Endothelial cell of umbilical vein (primary cell): ENCODE measurements at regions not wholly inside any gene's neighbourhood (a gene's known extent, or its start where the extent isn't known, plus 50 kb on each side); places are given as distances from the start of the nearest gene placed in this dataset.

ENCODE experiments used
- CTCF ChIP-seq, 2 donors: IDR thresholded peaks; 1 replicate in 1 of 2; 2 replicates in 1 of 2; pipeline ENCODE4 v1.5.1; 2011; ENCODE audit warnings: low read length in 2 of 2, mild to moderate bottlenecking in 2 of 2, moderate library complexity in 2 of 2, control low read depth in 1 of 2, inconsistent platforms in 1 of 2, low read depth in 1 of 2; ENCODE audit not compliant: insufficient read depth in 1 of 2; ENCODE audit errors: extremely low read depth in 1 of 2
- FOS ChIP-seq: IDR thresholded peaks from 2 replicates; pipeline ENCODE4 v1.6.1; 2011; ENCODE audit warnings: mild to moderate bottlenecking, low read length, moderate library complexity, borderline replicate concordance; ENCODE audit not compliant: insufficient read depth
- MYC ChIP-seq: IDR thresholded peaks from one replicate; pipeline ENCODE4 v1.6.1; 2011; ENCODE audit warnings: mild to moderate bottlenecking, low read depth, low read length

- TF ChIP-seq CTCF (IDR thresholded peaks at IDR 0.05; ENCODE audit: extremely low read depth in 1 of 2, insufficient read depth in 1 of 2, low read depth in 1 of 2, low read length in 2 of 2) (no peak), FOS (no peak), MYC (no peak)
Measured at GRCh38 chr10:21296575-21297355, 228.7 kb downstream of the SKIDA1 start.
